ENCODE measurements at regions not wholly inside any gene's neighbourhood (a gene's known extent, or its start where the extent isn't known, plus 50 kb on each side); places are given as distances from the start of the nearest gene placed in this dataset.
"Not testable (repeated sequence)": the region's sequence is repeated elsewhere in the genome, so short reads cannot be mapped to it uniquely, and the experiment has no call there.

DNA sequence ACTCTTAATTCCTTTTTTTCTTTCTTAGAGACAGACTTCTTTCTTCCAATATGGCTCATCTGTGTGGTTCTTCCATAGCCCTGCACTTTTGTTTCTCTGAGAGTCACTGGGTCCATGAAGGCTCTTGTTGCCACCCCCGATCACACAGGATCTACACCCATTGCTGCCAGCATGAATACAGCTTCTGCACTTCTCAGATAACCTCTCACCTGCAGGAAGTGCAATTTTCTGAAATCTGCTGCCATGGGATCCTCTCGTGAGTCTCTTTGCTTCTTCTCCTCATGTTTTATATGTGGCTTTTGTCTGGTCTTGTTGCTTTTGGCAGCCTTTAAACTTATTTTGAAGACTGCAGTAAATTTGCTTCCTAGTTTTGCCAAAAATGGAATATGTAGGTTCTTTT is 171.2 kb downstream of the TMEM167A start:
- Mint-ChIP-seq H3K27me3 (peaks cover 7% of the 10 kb centered on the region), H3K4me3 (no peak overlapping the region), H3K9me3 (peaks cover 8% of the 10 kb centered on the region), H3K27ac (no peak overlapping the region), H3K36me3 (ENCODE audit: low read depth) (no peaks in the 10 kb centered on the region), H3K4me1 (no peaks in the 10 kb centered on the region)
- ChIA-PET POLR2A (no interaction called here), CTCF (no interaction called here)
- no peak for DNase-seq

DNA sequence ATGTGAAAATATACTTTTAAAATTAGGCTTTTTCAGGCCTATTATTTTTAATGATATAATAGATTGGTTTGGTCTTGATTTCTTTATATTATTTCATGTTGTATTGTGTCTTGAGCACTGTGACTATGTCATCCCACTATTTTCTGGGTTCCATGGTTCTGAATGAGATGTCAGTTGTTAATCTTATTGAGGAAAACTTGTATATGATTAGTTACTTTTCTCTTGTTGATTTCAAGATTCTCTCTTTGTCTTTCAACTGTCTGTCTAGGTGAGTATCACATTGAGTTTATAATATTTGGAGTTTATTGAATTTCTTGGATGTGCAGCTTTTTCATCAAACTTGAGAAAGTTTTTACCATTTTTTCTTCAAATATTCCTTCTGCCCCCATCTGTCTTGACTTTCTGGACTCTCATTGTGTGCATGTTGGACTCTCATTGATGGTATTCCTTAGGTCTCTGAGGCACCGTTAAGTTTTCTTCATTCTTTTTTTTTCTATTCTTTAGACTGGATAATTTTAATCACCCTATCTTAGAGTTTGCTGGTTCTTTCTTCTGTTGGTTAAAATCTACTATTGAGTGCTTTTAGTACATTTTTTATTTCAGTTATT is 175.8 kb downstream of the TMEM167A start:
- Mint-ChIP-seq H3K27me3 (peaks cover 7% of the 10 kb centered on the region), H3K4me3 (no peak overlapping the region), H3K36me3 (ENCODE audit: low read depth) (no peaks in the 10 kb centered on the region), H3K27ac (no peak overlapping the region), H3K4me1 (no peaks in the 10 kb centered on the region), H3K9me3 (peaks cover 12% of the 10 kb centered on the region)
- ChIA-PET CTCF (no interaction called here), POLR2A (no interaction called here)
- no peak for DNase-seq

- POLR2A ChIA-PET = no interaction called here
- no peaks in the 10 kb centered on the region for H3K36me3 Mint-ChIP-seq (ENCODE audit: low read depth)
- no peak overlapping the region for H3K4me3 Mint-ChIP-seq
Measured at GRCh38 chr5:82894716-82895115, 182.5 kb downstream of the TMEM167A start.

DNA sequence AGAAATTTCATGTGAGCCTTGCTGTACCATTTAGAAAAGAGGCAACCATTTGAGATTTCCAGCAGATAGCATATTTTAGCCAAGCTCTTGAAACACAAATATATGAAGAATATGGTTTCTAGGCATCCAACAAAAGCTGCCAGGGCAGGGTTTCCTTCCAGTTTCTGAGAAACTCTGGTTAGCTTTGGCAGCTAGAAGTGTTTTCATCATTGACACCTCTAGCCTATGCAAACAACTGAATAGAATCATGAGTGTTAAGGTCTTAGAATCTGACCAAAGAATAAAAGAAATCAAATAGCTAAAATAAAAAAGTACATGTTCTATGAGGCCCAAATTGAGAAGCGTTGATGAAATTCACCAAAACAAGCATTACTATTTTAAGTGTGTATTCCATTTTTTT is 188.1 kb downstream of the TMEM167A start:
- no peak for DNase-seq
- H3K4me3 Mint-ChIP-seq = no peak overlapping the region
- ChIA-PET CTCF (no interaction called here), POLR2A (no interaction called here)
- no peaks in the 10 kb centered on the region for H3K9me3 Mint-ChIP-seq
- peaks cover 5% of the 10 kb centered on the region for H3K4me1 Mint-ChIP-seq
- peaks cover 2% of the 10 kb centered on the region for H3K27me3 Mint-ChIP-seq
- no peak overlapping the region for H3K27ac Mint-ChIP-seq
- no peaks in the 10 kb centered on the region for H3K36me3 Mint-ChIP-seq (ENCODE audit: low read depth)

More at GRCh38 chr5:82894716-82895115, 182.5 kb downstream of the TMEM167A start:
- Mint-ChIP-seq H3K4me1 (no peaks in the 10 kb centered on the region), H3K27me3 (no peaks in the 10 kb centered on the region), H3K9me3 (peaks cover 4% of the 10 kb centered on the region), H3K27ac (no peak overlapping the region)
- CTCF ChIA-PET = no interaction called here
- DNase-seq = no peak

- Mint-ChIP-seq H3K27me3 (peaks cover 2% of the 10 kb centered on the region), H3K36me3 (ENCODE audit: low read depth) (no peaks in the 10 kb centered on the region), H3K27ac (no peak overlapping the region), H3K9me3 (no peaks in the 10 kb centered on the region), H3K4me1 (peaks cover 9% of the 10 kb centered on the region), H3K4me3 (no peak overlapping the region)
- ChIA-PET POLR2A (no interaction called here), CTCF (no interaction called here)
- DNase-seq = no peak
Measured at GRCh38 chr5:82886911-82887310, 190.3 kb downstream of the TMEM167A start.

DNA sequence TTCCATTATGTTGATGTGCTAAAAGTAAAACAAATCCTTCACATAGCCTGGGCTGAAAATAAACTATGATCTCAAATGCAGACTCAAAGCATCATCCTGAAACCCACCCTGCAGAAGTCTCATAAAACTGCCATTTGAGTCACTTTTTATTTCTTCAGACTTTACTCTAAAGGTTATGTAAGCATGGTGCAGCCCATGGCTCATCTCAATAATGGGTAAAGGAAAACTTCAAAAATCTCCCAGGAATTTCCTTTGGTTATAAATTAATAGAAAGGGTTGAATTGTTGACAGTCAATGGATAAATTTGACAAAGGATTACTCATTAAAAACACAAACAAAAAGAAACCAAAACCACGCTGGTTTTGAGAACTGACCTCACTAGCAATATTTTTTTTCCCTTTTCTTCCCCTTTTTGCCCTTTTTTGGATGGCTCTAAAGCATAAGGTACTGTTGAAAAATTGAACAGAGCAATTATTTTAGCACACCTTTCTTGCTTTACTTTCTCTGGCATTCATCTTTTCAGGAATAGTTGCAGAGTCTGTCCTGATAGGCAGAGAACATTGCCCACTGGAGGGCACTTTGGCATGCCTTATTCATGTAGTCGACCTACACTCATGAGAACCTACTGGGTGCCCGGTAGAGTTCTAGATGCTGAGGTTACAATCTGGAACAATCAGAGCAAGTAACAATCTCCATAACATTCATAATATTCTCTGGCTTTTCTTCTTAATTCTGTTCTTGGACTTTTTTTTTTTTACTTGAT is 191.4 kb downstream of the TMEM167A start:
- Mint-ChIP-seq H3K4me3 (no peak overlapping the region), H3K27ac (no peak overlapping the region), H3K27me3 (peaks cover 2% of the 10 kb centered on the region), H3K36me3 (ENCODE audit: low read depth) (no peaks in the 10 kb centered on the region), H3K4me1 (peaks cover 15% of the 10 kb centered on the region), H3K9me3 (no peaks in the 10 kb centered on the region)
- ChIA-PET CTCF (no interaction called here), POLR2A (no interaction called here)
- no peak for DNase-seq

DNA sequence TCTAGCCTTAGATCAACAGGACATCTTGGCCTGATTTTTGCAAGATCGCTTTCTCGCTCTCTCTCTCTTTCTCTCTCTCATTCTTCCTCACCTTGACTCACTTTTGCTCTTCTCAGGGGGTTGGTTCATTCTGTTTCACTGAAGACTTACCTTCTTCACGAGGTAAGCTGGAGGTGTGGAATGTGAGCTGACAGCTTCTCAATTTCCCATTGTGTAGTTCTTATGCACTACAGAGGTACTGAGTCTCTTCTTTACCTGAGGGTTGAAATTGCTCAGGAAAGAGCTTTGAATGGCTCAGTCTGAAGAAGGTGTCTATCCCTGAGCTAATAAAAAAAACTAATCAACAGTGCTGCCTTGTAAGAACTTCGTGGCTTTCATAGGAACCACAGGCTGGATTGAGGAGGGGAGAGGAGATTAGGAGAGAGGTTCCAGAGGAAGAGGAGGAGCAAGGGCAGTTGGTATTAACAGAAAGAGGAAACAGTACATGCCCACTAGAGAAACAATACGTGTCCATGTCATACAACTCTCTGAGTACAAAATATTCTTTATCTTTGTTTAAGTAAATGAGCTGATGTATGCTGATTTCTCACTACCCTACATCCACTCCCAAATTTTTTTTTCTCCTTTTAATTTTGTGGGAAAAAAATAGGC is 192.2 kb downstream of the TMEM167A start:
- CTCF ChIA-PET = no interaction called here
- no peak overlapping the region for H3K27ac Mint-ChIP-seq
- H3K4me3 Mint-ChIP-seq = no peak overlapping the region
- H3K36me3 Mint-ChIP-seq (ENCODE audit: low read depth) = no peaks in the 10 kb centered on the region
- DNase-seq = no peak
- peaks cover 6% of the 10 kb centered on the region for H3K9me3 Mint-ChIP-seq
- POLR2A ChIA-PET = no interaction called here
- H3K27me3 Mint-ChIP-seq = peaks cover 2% of the 10 kb centered on the region
- peaks cover 15% of the 10 kb centered on the region for H3K4me1 Mint-ChIP-seq

GRCh38 chr5:82882316-82882715 is 194.9 kb downstream of the TMEM167A start:
- POLR2A ChIA-PET = no interaction called here
- Mint-ChIP-seq H3K27ac (no peak overlapping the region), H3K4me1 (peaks cover 15% of the 10 kb centered on the region), H3K9me3 (peaks cover 15% of the 10 kb centered on the region), H3K27me3 (no peaks in the 10 kb centered on the region), H3K36me3 (ENCODE audit: low read depth) (no peaks in the 10 kb centered on the region), H3K4me3 (no peak overlapping the region)
- DNase-seq = no peak
- CTCF ChIA-PET = no interaction called here

- Mint-ChIP-seq H3K27me3 (peaks cover 2% of the 10 kb centered on the region), H3K4me1 (peaks cover 15% of the 10 kb centered on the region), H3K4me3 (no peak overlapping the region), H3K36me3 (ENCODE audit: low read depth) (no peaks in the 10 kb centered on the region), H3K9me3 (peaks cover 15% of the 10 kb centered on the region), H3K27ac (peak overlapping the region; percentile 48)
- CTCF ChIA-PET = no interaction called here
- POLR2A ChIA-PET = no interaction called here
- DNase-seq = no peak
Measured at GRCh38 chr5:82881571-82882174, 195.5 kb downstream of the TMEM167A start.

DNA sequence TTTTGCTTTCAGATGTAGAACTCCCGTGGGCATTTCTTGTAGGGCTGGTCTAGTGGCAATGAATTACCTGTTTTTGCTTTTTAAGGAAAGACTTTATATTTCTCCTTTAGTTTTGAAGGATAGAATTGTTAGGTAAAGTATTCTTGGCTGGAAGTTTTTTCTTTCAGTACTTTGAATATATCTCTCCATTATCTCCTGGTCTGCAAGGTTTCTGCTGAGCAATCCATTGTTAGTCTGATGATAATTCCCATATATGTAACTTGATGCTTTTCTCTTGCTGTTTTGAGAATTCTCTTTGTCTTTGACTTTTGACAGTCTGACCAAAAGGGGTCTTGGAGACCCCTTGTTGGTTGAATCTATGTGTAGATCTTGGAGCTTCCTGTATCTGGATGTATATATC is 198.1 kb downstream of the TMEM167A start:
- DNase-seq = no peak
- ChIA-PET POLR2A (no interaction called here), CTCF (no interaction called here)
- Mint-ChIP-seq H3K36me3 (ENCODE audit: low read depth) (no peaks in the 10 kb centered on the region), H3K9me3 (peaks cover 15% of the 10 kb centered on the region), H3K4me3 (no peak overlapping the region), H3K27me3 (peaks cover 2% of the 10 kb centered on the region), H3K27ac (no peak overlapping the region), H3K4me1 (peaks cover 10% of the 10 kb centered on the region)

GRCh38 chr5:82873452-82873851 is 203.7 kb downstream of the TMEM167A start:
- Mint-ChIP-seq H3K4me3 (no peak overlapping the region), H3K4me1 (no peaks in the 10 kb centered on the region), H3K9me3 (no peaks in the 10 kb centered on the region), H3K27me3 (peaks cover 2% of the 10 kb centered on the region), H3K27ac (no peak overlapping the region), H3K36me3 (ENCODE audit: low read depth) (no peaks in the 10 kb centered on the region)
- CTCF ChIA-PET = no interaction called here
- POLR2A ChIA-PET = no interaction called here
- no peak for DNase-seq

DNA sequence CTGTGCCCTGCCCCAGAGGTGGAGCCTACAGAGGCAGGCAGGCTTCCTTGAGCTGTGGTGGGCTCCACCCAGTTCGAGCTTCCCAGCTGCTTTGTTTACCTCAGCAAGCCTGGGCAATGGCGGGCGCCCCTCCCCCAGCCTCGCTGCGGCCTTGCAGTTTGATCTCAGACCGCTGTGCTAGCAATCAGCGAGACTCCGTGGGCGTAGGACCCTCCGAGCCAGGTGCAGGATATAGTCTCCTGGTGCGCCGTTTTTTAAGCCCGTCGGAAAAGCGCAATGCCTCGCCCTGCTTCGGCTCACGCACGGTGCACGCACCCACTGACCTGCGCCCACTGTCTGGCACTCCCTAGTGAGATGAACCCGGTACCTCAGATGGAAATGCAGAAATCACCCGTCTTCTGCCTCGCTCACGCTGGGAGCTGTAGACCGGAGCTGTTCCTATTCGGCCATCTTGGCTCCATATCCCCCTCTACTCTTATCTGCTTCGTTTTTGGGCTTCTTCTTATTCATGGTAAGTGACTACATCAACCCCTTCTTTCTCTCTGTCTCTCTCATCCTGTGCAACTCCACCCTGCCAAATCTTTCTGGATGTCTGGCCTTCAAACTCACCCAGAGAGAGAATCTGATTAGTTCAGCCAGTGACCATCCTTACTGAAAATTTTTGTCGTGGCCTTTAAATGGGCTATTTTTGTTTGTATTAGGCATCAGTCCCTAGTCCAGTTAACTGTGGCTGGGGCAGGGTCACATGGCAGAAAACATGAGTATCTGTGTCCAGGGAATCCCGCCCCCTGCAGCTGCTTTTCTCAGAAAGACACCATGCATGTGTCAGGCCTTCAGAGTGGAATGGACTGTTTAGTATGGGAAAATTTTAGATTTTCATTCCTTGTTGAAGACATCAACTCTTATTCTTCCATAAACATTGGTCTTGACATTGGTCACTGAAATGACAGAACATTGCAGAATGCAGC is 204.6 kb downstream of the TMEM167A start:
- H3K4me3 Mint-ChIP-seq; H3K36me3 Mint-ChIP-seq (ENCODE audit: low read depth); H3K9me3 Mint-ChIP-seq; DNase-seq; POLR2A ChIA-PET; H3K4me1 Mint-ChIP-seq; H3K27ac Mint-ChIP-seq; CTCF ChIA-PET; H3K27me3 Mint-ChIP-seq: not testable (repeated sequence)

- DNase-seq = no peak
- H3K27me3 Mint-ChIP-seq = no peaks in the 10 kb centered on the region
- H3K36me3 Mint-ChIP-seq (ENCODE audit: low read depth) = no peaks in the 10 kb centered on the region
- ChIA-PET CTCF (interaction anchor here (0.6 kb wide), 1 partner anchor 132 kb away, joined by 3 read pairs; no protein-coding TSS in a partner anchor), POLR2A (no interaction called here)
- H3K4me1 Mint-ChIP-seq = no peaks in the 10 kb centered on the region
- H3K9me3 Mint-ChIP-seq = peaks cover 2% of the 10 kb centered on the region
- no peak overlapping the region for H3K27ac Mint-ChIP-seq
- no peak overlapping the region for H3K4me3 Mint-ChIP-seq
Measured at GRCh38 chr5:82865625-82866024, 211.6 kb downstream of the TMEM167A start.
